Lower leg skin (tissue), 3 donors: ENCODE measurements at regions not wholly inside any gene's neighbourhood (a gene's known extent, or its start where the extent isn't known, plus 50 kb on each side); places are given as distances from the start of the nearest gene placed in this dataset.

Source experiments
- POLR2A ChIP-seq, 2 donors: fragments of 450-650 bp; IDR thresholded peaks; one replicate each; pipeline ENCODE4 v1.6.1; 2016 to 2017; ENCODE audit warnings: antibody characterized with exemption in 2 of 2, mild to moderate bottlenecking in 1 of 2, moderate library complexity in 1 of 2
- TF ChIP-seq, protein P1 (sequence below), 3 donors: fragments of 450-650 bp; IDR thresholded peaks; one replicate each; pipeline ENCODE4 v1.5.1; 2016; ENCODE audit warnings: antibody characterized with exemption in 3 of 3, mild to moderate bottlenecking in 3 of 3, moderate library complexity in 2 of 3

DNA sequence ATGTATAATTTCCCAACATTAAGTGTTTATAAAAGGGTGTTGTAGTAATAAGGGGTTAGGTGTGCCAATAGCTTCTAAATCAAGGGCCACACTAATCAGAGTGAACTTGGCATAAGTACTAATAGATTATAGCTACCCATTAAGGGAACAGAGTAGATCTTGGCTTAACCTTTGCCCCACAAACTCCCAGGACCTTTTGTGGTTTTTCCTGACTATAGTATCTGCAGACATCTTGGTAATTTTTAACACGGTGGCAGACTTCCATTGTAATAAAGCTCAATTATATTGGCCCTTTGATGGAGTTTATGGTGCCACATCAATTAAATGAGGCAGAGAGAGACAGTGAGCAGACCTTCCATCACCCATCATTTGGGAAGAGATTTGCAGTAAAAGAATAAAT is 358.5 kb upstream of the HNRNPA3 start:
- TF ChIP-seq, protein P1, sequence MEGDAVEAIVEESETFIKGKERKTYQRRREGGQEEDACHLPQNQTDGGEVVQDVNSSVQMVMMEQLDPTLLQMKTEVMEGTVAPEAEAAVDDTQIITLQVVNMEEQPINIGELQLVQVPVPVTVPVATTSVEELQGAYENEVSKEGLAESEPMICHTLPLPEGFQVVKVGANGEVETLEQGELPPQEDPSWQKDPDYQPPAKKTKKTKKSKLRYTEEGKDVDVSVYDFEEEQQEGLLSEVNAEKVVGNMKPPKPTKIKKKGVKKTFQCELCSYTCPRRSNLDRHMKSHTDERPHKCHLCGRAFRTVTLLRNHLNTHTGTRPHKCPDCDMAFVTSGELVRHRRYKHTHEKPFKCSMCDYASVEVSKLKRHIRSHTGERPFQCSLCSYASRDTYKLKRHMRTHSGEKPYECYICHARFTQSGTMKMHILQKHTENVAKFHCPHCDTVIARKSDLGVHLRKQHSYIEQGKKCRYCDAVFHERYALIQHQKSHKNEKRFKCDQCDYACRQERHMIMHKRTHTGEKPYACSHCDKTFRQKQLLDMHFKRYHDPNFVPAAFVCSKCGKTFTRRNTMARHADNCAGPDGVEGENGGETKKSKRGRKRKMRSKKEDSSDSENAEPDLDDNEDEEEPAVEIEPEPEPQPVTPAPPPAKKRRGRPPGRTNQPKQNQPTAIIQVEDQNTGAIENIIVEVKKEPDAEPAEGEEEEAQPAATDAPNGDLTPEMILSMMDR (IDR thresholded peaks at IDR 0.05): no peak
- TF ChIP-seq POLR2A (IDR thresholded peaks at IDR 0.05): no peak
